ENCODE measurements at regions not wholly inside any gene's neighbourhood (a gene's known extent, or its start where the extent isn't known, plus 50 kb on each side); places are given as distances from the start of the nearest gene placed in this dataset.

GRCh38 chr12:13851828-13852227 lies 129.6 kb downstream of the GRIN2B start:
- intact Hi-C loops (cut with DNase I), result no loop called here
- peak in 41 of 42 donors; percentile 19 to 88 (median 57) for DNase-seq

DNA sequence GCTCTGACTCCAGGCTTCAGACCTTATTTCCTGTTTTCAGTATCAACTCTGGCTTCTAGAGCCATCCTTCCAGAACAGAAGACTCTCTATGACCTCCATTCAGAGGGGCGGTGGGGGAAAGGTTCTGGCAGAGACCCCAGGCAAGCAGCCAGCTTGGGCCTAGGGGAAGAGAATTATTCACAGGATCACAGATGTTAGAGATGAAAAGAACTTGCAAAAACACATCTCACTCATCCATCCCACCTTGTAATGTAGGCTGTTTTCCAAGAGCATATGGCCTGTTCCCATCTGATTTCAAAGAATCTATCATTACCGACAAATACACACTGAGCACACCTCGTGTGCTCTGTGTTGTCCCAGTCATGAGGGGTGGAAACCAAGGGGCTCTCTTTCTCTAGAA lies 131.9 kb downstream of the GRIN2B start:
- DNase-seq, result no peak
- intact Hi-C loops (cut with DNase I), result no loop called here

- no peak for DNase-seq
- intact Hi-C loops (cut with DNase I), result no loop called here
Measured at GRCh38 chr12:13843841-13844240, 137.6 kb downstream of the GRIN2B start.

- no peak for DNase-seq
- intact Hi-C loops (cut with DNase I), result no loop called here
Measured at GRCh38 chr12:13841358-13841757, 140.0 kb downstream of the GRIN2B start.

- DNase-seq, result no peak
- intact Hi-C loops (cut with DNase I), result no loop called here
Measured at GRCh38 chr12:13839365-13840336, 141.8 kb downstream of the GRIN2B start.

DNA sequence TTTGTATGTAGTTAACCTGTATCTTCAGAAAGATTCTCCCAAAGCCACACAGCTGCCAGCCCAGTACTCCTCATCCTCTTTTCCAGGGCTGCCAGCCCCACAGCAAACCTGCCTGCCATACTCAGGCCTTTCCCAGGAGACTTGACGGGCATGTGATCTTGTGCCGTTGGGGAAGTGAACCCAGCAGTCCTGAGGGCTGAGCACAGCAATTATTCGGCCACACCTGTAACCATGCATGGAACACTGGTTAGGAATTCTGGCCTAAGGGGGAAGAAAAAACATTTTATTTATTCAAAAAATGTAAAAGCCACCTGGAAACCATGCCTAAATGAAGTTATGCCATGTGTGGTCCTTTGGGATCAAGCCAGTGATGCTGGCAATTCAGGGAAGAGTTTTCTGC lies 145.3 kb downstream of the GRIN2B start:
- intact Hi-C loops (cut with DNase I), result no loop called here
- no peak for DNase-seq

GRCh38 chr12:13835652-13836051 lies 145.8 kb downstream of the GRIN2B start:
- DNase-seq, result peak in 17 of 42 donors; percentile 12 to 65 (median 35)

GRCh38 chr12:13834241-13834640 lies 147.2 kb downstream of the GRIN2B start:
- intact Hi-C loops (cut with DNase I), result no loop called here
- DNase-seq, result no peak

More at GRCh38 chr12:13835652-13836051, 145.8 kb downstream of the GRIN2B start:
- intact Hi-C loops (cut with DNase I), result no loop called here

GRCh38 chr12:13817131-13817530 lies 164.3 kb downstream of the GRIN2B start:
- DNase-seq, result no peak
- intact Hi-C loops (cut with DNase I), result no loop called here

DNA sequence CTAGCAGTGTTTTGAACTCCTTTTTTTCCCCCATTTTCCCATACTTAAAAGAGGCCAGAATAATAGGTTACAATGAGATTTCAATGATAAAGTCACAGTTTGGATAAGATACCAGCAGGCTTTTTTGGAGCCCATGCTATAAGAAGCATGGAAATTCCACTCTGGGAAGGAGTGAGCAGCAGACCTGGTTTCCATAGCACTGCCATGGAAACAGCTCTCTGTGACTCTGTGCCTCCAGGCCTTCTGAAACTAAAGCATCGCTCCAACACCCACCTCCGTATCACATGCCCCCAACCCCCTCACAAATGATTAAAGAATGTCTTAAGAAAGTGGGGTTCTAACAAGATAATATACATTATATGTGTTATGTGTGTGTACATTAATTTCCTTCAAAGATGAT lies 165.0 kb downstream of the GRIN2B start:
- DNase-seq, result peak; percentile 35 to 93 (median 72)
- intact Hi-C loops (cut with DNase I), result no loop called here

- intact Hi-C loops (cut with DNase I), result no loop called here
- DNase-seq, result no peak
Measured at GRCh38 chr12:13812168-13812567, 169.2 kb downstream of the GRIN2B start.

DNA sequence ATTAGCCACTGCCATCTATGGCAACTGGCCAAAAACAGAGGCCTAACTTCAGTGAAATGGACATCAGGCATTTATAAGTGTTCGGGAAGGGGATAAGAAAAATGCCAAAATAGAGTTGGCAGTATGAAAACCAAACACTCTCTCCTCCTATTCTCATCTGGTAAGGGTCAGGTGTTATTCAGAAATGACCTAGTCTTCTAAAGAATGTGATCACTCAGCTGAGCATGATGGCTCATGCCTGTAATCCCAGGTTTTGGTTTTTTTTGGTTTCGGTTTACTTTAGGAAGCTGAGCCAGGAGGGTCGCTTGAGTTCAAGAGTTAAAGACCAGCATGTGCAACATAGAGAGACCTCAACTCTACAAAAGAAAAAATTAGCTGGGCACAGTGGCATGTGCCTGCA lies 170.3 kb downstream of the GRIN2B start:
- DNase-seq, result no peak
- intact Hi-C loops (cut with DNase I), result no loop called here

- intact Hi-C loops (cut with DNase I), result no loop called here
- no peak for DNase-seq
Measured at GRCh38 chr12:13805041-13805440, 176.4 kb downstream of the GRIN2B start.

GRCh38 chr12:13801543-13801942 lies 179.9 kb downstream of the GRIN2B start:
- no peak for DNase-seq
- intact Hi-C loops (cut with DNase I), result no loop called here

DNA sequence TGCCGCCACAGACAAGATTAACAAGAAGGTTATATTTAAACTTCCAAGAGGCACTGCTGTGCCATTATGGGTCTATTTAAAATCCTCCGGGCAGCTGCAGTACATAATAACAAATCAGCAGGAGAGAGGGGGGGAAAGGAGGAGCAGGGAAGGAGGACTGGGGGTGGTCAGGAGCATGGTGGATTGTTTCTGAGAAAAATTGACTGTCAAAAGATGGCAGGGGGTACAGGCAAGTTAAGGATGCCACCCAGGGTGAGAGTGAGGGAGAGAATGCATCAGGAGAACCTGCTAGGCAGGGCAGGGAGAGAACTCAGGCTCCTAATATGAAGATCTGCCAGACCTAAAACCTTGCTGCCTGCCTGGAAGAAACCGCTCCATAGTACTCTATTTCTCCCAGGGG lies 181.8 kb downstream of the GRIN2B start:
- intact Hi-C loops (cut with DNase I), result no loop called here
- no peak for DNase-seq

- intact Hi-C loops (cut with DNase I), result no loop called here
- DNase-seq, result no peak
Measured at GRCh38 chr12:13798162-13798561, 183.2 kb downstream of the GRIN2B start.

GRCh38 chr12:13794706-13795105 lies 186.7 kb downstream of the GRIN2B start:
- no peak for DNase-seq
- intact Hi-C loops (cut with DNase I), result no loop called here

DNA sequence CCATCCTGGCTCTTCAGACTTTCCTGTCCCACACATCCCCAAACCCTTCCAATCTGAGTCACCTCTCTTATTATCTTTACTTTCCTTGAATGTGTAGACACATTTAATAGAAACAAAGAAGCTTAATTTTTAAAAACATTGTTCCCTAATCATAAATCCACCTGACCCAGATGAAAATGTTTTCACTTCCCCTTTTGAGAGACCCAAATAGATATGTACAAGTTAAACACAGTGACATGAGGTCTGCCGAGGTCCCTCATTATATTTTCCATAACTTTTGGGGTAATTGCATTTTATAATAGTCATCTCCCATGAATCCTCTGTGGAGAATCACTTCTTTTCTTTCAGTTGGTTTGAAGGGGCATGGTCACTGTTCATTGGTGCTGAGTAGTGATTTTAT lies 191.1 kb downstream of the GRIN2B start:
- no peak for DNase-seq
- intact Hi-C loops (cut with DNase I), result no loop called here

- intact Hi-C loops (cut with DNase I), result no loop called here
- DNase-seq, result no peak
Measured at GRCh38 chr12:13788626-13789025, 192.8 kb downstream of the GRIN2B start.

GRCh38 chr12:13786646-13787045 lies 194.8 kb downstream of the GRIN2B start:
- intact Hi-C loops (cut with DNase I), result no loop called here
- no peak for DNase-seq

- DNase-seq, result no peak
- intact Hi-C loops (cut with DNase I), result no loop called here
Measured at GRCh38 chr12:13784504-13784903, 196.9 kb downstream of the GRIN2B start.

Data from head of caudate nucleus (tissue), 42 donors.